ENCODE measurements at regions not wholly inside any gene's neighbourhood (a gene's known extent, or its start where the extent isn't known, plus 50 kb on each side); places are given as distances from the start of the nearest gene placed in this dataset.
"Not testable (repeated sequence)": the region's sequence is repeated elsewhere in the genome, so short reads cannot be mapped to it uniquely, and the experiment has no call there.

GRCh38 chr5:40225147-40225546 lies 454.6 kb upstream of the PTGER4 start:
- TF ChIP-seq CTCF, EP300, JUNB (IDR thresholded peaks at IDR 0.05): not testable (repeated sequence)
